SK-N-SH (cell line): ENCODE measurements at regions not wholly inside any gene's neighbourhood (a gene's known extent, or its start where the extent isn't known, plus 50 kb on each side); places are given as distances from the start of the nearest gene placed in this dataset.

Source experiments
- CHD2 ChIP-seq: fragments of 150-350 bp; IDR thresholded peaks from 2 replicates; pipeline ENCODE4 v1.6.1; 2018; ENCODE audit warnings: low read length; ENCODE audit not compliant: partially characterized antibody
- FOXJ3 ChIP-seq: sonication (generic); formaldehyde crosslinking; IDR thresholded peaks from 2 replicates; pipeline ENCODE4 v1.5.1; 2020; ENCODE audit warnings: mild to moderate bottlenecking, missing genetic modification reagents
- GATA2 ChIP-seq: sonication (generic); formaldehyde crosslinking; IDR thresholded peaks from 2 replicates; pipeline ENCODE4 v1.5.0; 2020; ENCODE audit warnings: mild to moderate bottlenecking, missing genetic modification reagents
- JUND ChIP-seq: IDR thresholded peaks from 2 replicates; pipeline ENCODE4 v1.4.0; 2012
- POLR2AphosphoS5 ChIP-seq: IDR thresholded peaks from 2 replicates; pipeline ENCODE4 v1.6.1; 2012; ENCODE audit warnings: low read depth, low read length
- TF ChIP-seq, protein P1 (sequence below): fragments of 200-600 bp; sonication (generic); IDR thresholded peaks from 2 replicates; pipeline ENCODE4 v1.6.1; 2017; ENCODE audit warnings: antibody characterized with exemption, mild to moderate bottlenecking, moderate library complexity
- TF ChIP-seq, protein P2 (sequence below): fragments of 150-350 bp; IDR thresholded peaks from 2 replicates; pipeline ENCODE4 v1.6.1; 2017; ENCODE audit warnings: antibody characterized with exemption, low read length, low read depth, borderline replicate concordance

DNA sequence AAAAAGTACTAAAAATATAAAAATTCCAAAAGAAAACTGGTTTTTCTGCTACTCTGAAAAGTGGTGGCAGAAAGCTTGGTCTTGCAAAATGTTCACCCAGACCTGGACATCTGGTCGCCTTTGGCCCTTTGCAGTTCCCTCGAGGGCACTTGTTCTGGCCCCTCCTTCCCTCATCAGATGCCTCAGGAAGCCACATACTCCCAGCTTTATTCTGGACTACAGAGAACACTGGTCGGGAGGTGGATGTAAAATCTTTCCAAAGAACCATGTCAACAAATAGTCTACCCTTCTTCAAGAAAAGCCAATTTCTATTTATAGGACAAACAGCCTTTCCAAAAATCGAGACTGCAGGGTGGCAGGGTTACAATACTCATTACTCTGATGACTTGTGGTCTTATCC is 726.1 kb downstream of the TNS3 start:
- TF ChIP-seq GATA2 (CRISPR knock-in tag) (no peak), FOXJ3 (CRISPR knock-in tag) (no peak), POLR2AphosphoS5 (no peak), CHD2 (no peak), JUND (no peak)
- TF ChIP-seq, protein P1, sequence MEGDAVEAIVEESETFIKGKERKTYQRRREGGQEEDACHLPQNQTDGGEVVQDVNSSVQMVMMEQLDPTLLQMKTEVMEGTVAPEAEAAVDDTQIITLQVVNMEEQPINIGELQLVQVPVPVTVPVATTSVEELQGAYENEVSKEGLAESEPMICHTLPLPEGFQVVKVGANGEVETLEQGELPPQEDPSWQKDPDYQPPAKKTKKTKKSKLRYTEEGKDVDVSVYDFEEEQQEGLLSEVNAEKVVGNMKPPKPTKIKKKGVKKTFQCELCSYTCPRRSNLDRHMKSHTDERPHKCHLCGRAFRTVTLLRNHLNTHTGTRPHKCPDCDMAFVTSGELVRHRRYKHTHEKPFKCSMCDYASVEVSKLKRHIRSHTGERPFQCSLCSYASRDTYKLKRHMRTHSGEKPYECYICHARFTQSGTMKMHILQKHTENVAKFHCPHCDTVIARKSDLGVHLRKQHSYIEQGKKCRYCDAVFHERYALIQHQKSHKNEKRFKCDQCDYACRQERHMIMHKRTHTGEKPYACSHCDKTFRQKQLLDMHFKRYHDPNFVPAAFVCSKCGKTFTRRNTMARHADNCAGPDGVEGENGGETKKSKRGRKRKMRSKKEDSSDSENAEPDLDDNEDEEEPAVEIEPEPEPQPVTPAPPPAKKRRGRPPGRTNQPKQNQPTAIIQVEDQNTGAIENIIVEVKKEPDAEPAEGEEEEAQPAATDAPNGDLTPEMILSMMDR: no peak
- TF ChIP-seq, protein P2, sequence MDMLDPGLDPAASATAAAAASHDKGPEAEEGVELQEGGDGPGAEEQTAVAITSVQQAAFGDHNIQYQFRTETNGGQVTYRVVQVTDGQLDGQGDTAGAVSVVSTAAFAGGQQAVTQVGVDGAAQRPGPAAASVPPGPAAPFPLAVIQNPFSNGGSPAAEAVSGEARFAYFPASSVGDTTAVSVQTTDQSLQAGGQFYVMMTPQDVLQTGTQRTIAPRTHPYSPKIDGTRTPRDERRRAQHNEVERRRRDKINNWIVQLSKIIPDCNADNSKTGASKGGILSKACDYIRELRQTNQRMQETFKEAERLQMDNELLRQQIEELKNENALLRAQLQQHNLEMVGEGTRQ: no peak
